ENCODE measurements at regions not wholly inside any gene's neighbourhood (a gene's known extent, or its start where the extent isn't known, plus 50 kb on each side); places are given as distances from the start of the nearest gene placed in this dataset.

DNA sequence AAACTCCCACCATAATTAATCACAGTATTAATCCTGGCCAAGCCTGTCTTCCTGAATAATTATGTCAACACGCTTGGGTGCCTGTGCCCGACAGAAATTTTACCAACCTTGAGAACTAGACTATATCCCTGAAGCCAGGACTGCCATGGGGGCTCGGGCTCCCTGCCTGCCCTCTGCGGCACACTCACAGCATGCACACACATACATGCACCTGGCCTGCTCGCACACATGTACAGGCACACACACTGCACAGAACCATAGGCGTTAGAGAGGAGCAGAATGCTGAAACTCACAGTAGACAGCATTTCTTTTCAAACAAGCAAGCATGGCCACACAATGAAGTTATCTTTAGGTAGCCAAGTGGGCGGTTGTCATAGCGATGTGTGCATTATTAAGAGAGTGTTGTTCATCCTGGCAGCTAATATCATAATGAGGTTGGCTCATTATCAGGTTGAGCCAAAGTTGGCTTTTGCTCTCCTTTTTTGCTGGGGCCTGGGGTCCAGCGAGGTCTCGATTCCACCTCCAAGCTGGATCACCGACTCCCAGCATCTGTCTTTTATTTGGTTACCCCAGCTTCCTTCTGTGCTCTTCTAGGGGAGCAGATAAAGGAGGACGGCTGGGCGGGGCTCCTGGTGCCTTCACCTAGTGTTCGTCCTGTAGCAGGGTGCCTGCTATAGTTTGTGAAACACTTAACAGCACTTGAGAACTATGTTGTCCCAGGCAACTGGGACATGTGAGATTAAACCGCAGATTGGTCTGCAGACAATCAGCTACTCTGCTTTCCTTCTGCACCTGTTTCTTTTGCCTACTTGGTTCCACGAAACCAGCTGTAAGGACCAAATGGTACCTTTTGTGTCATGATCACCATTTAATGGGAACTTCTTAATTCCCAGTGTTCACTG lies 91.4 kb downstream of the ZNF621 start:
- H3K9ac ChIP-seq (ENCODE audit: low read depth, low read length, poor library complexity, severe bottlenecking) = no peak overlapping the region
- H3K79me2 ChIP-seq (ENCODE audit: insufficient read depth, low read length) = no peaks in the 10 kb centered on the region
- no peaks in the 10 kb centered on the region for H3K36me3 ChIP-seq (ENCODE audit: insufficient read depth, low read length)
- H3K4me2 ChIP-seq (ENCODE audit: low read depth, low read length, poor library complexity, severe bottlenecking) = no peak overlapping the region
- H3K27me3 ChIP-seq (ENCODE audit: insufficient read depth, low read length, poor library complexity, severe bottlenecking) = no peaks in the 10 kb centered on the region
- no peaks in the 10 kb centered on the region for H3K9me2 ChIP-seq (replicated peaks; ENCODE audit: low read depth, low read length)
- no peaks in the 10 kb centered on the region for H3F3A ChIP-seq (ENCODE audit: low read depth)
- H3K9me3 ChIP-seq (ENCODE audit: insufficient read depth, low read depth, low read length) = no peaks in the 10 kb centered on the region
- TF ChIP-seq CTCF (conservative IDR thresholded peaks at IDR 0.05; ENCODE audit: low read length) (no peak), EZH2phosphoT487 (IDR thresholded peaks at IDR 0.05; ENCODE audit: borderline replicate concordance) (no peak)
- H3K4me1 ChIP-seq (ENCODE audit: insufficient read depth, low read length, poor library complexity, severe bottlenecking) = no peaks in the 10 kb centered on the region
- no peak overlapping the region for H3K4me3 ChIP-seq (ENCODE audit: low read length, poor library complexity, severe bottlenecking)
- H2AFZ ChIP-seq (ENCODE audit: low read length) = no peak overlapping the region
- H4K20me1 ChIP-seq (ENCODE audit: insufficient read depth, low read length, poor library complexity, severe bottlenecking) = no peaks in the 10 kb centered on the region

DNA sequence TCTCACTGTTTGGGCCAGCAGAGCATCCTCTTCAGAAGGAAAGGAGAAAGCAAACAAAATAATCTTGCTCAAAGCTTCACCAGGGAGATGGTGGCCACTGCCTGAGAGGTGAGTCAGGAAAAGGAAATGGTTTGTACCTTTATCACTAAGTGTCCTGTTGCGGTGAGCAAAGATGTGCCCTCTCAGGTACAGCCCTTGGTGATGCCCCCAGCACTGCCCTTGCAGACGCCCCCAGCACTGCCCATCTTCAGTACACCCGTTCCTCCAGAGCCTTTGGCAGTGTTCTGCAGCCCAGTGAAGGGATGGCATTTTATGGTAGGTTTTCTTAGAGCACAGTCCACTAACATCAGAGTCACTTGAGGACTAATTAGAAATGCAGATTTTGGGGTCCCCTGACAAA lies 92.3 kb downstream of the ZNF621 start:
- Histone ChIP-seq H3K4me2 (ENCODE audit: low read depth, low read length, poor library complexity, severe bottlenecking) (no peak overlapping the region), H3K4me1 (ENCODE audit: insufficient read depth, low read length, poor library complexity, severe bottlenecking) (no peaks in the 10 kb centered on the region), H3K27me3 (ENCODE audit: insufficient read depth, low read length, poor library complexity, severe bottlenecking) (no peaks in the 10 kb centered on the region), H4K20me1 (ENCODE audit: insufficient read depth, low read length, poor library complexity, severe bottlenecking) (no peaks in the 10 kb centered on the region), H3K79me2 (ENCODE audit: insufficient read depth, low read length) (no peaks in the 10 kb centered on the region), H2AFZ (ENCODE audit: low read length) (no peak overlapping the region), H3F3A (ENCODE audit: low read depth) (no peaks in the 10 kb centered on the region), H3K9me3 (ENCODE audit: insufficient read depth, low read depth, low read length) (no peaks in the 10 kb centered on the region), H3K9me2 (replicated peaks; ENCODE audit: low read depth, low read length) (no peaks in the 10 kb centered on the region), H3K4me3 (ENCODE audit: low read length, poor library complexity, severe bottlenecking) (no peak overlapping the region), H3K9ac (ENCODE audit: low read depth, low read length, poor library complexity, severe bottlenecking) (no peak overlapping the region), H3K36me3 (ENCODE audit: insufficient read depth, low read length) (no peaks in the 10 kb centered on the region)
- no peak for TF ChIP-seq EZH2phosphoT487 (IDR thresholded peaks at IDR 0.05; ENCODE audit: borderline replicate concordance)
- no peak for TF ChIP-seq CTCF (conservative IDR thresholded peaks at IDR 0.05; ENCODE audit: low read length)

- no peak overlapping the region for H2AFZ ChIP-seq (ENCODE audit: low read length)
- H4K20me1 ChIP-seq (ENCODE audit: insufficient read depth, low read length, poor library complexity, severe bottlenecking) = no peaks in the 10 kb centered on the region
- no peaks in the 10 kb centered on the region for H3K79me2 ChIP-seq (ENCODE audit: insufficient read depth, low read length)
- H3F3A ChIP-seq (ENCODE audit: low read depth) = no peaks in the 10 kb centered on the region
- no peak overlapping the region for H3K4me3 ChIP-seq (ENCODE audit: low read length, poor library complexity, severe bottlenecking)
- no peak overlapping the region for H3K9ac ChIP-seq (ENCODE audit: low read depth, low read length, poor library complexity, severe bottlenecking)
- H3K4me2 ChIP-seq (ENCODE audit: low read depth, low read length, poor library complexity, severe bottlenecking) = no peak overlapping the region
- H3K27me3 ChIP-seq (ENCODE audit: insufficient read depth, low read length, poor library complexity, severe bottlenecking) = no peaks in the 10 kb centered on the region
- H3K9me3 ChIP-seq (ENCODE audit: insufficient read depth, low read depth, low read length) = no peaks in the 10 kb centered on the region
- TF ChIP-seq CTCF (conservative IDR thresholded peaks at IDR 0.05; ENCODE audit: low read length) = no peak
- TF ChIP-seq EZH2phosphoT487 (IDR thresholded peaks at IDR 0.05; ENCODE audit: borderline replicate concordance) = no peak
- H3K36me3 ChIP-seq (ENCODE audit: insufficient read depth, low read length) = no peaks in the 10 kb centered on the region
- no peaks in the 10 kb centered on the region for H3K9me2 ChIP-seq (replicated peaks; ENCODE audit: low read depth, low read length)
- H3K4me1 ChIP-seq (ENCODE audit: insufficient read depth, low read length, poor library complexity, severe bottlenecking) = no peaks in the 10 kb centered on the region
Measured at GRCh38 chr3:40618158-40618557, 93.4 kb downstream of the ZNF621 start.

Data from Loucy (cell line).